ENCODE measurements at regions not wholly inside any gene's neighbourhood (a gene's known extent, or its start where the extent isn't known, plus 50 kb on each side); places are given as distances from the start of the nearest gene placed in this dataset.

GRCh38 chr11:129728581-129728980, 87.1 kb upstream of the TMEM45B start:
- H3K4me2 ChIP-seq (ENCODE audit: low read length), result no peak overlapping the region
- no peak overlapping the region for H3K4me3 ChIP-seq (ENCODE audit: low read length)
- H3K79me2 ChIP-seq (replicated peaks; ENCODE audit: insufficient read depth, low read length), result no peaks in the 10 kb centered on the region
- H3K9ac ChIP-seq (ENCODE audit: low read length), result no peak overlapping the region
- no peaks in the 10 kb centered on the region for H3K9me3 ChIP-seq (ENCODE audit: low read length)
- no peaks in the 10 kb centered on the region for H3K9me2 ChIP-seq (ENCODE audit: insufficient read depth, low read length)
- no peak overlapping the region for H2AFZ ChIP-seq (ENCODE audit: low read depth, low read length)
- no peaks in the 10 kb centered on the region for H4K20me1 ChIP-seq (ENCODE audit: insufficient read depth)
- no peaks in the 10 kb centered on the region for H3K27me3 ChIP-seq (ENCODE audit: insufficient read depth, low read depth, low read length)
- H3K36me3 ChIP-seq (ENCODE audit: insufficient read depth, low read length), result no peaks in the 10 kb centered on the region
- H3K27ac ChIP-seq (ENCODE audit: low read length), result no peak overlapping the region
- no peak for TF ChIP-seq EP300 (conservative IDR thresholded peaks at IDR 0.05; ENCODE audit: poor library complexity, severe bottlenecking)
- TF ChIP-seq TAF1 (IDR thresholded peaks at IDR 0.05; ENCODE audit: low read depth), result no peak
- no peak for TF ChIP-seq POLR2AphosphoS5 (IDR thresholded peaks at IDR 0.05)
- no peak for TF ChIP-seq SMC3 (conservative IDR thresholded peaks at IDR 0.05; ENCODE audit: poor library complexity)
- TF ChIP-seq MXI1 (conservative IDR thresholded peaks at IDR 0.05; ENCODE audit: poor library complexity, severe bottlenecking), result no peak
- no peak for TF ChIP-seq EZH2 (IDR thresholded peaks at IDR 0.05; ENCODE audit: borderline replicate concordance, insufficient read depth, low read length, poor library complexity, severe bottlenecking)
- no peak for TF ChIP-seq CTCF (IDR thresholded peaks at IDR 0.05; ENCODE audit: poor library complexity, severe bottlenecking)
- TF ChIP-seq REST (IDR thresholded peaks at IDR 0.05; ENCODE audit: borderline replicate concordance), result no peak
- no peak for TF ChIP-seq RAD21 (conservative IDR thresholded peaks at IDR 0.05)
- H3F3A ChIP-seq (ENCODE audit: insufficient read depth, low read length, poor library complexity, severe bottlenecking), result no peaks in the 10 kb centered on the region

GRCh38 chr11:129729216-129729615, 86.4 kb upstream of the TMEM45B start:
- Histone ChIP-seq H3K9ac (ENCODE audit: low read length) (no peak overlapping the region), H3K4me3 (ENCODE audit: low read length) (no peak overlapping the region), H3K9me2 (ENCODE audit: insufficient read depth, low read length) (no peaks in the 10 kb centered on the region), H3K79me2 (replicated peaks; ENCODE audit: insufficient read depth, low read length) (no peaks in the 10 kb centered on the region), H3K27me3 (ENCODE audit: insufficient read depth, low read depth, low read length) (no peaks in the 10 kb centered on the region), H4K20me1 (ENCODE audit: insufficient read depth) (no peaks in the 10 kb centered on the region), H3F3A (ENCODE audit: insufficient read depth, low read length, poor library complexity, severe bottlenecking) (no peaks in the 10 kb centered on the region), H3K27ac (ENCODE audit: low read length) (no peak overlapping the region), H2AFZ (ENCODE audit: low read depth, low read length) (no peak overlapping the region), H3K36me3 (ENCODE audit: insufficient read depth, low read length) (no peaks in the 10 kb centered on the region), H3K4me2 (ENCODE audit: low read length) (no peak overlapping the region), H3K9me3 (ENCODE audit: low read length) (no peaks in the 10 kb centered on the region)
- TF ChIP-seq SMC3 (conservative IDR thresholded peaks at IDR 0.05; ENCODE audit: poor library complexity) (no peak), TAF1 (IDR thresholded peaks at IDR 0.05; ENCODE audit: low read depth) (no peak), EZH2 (IDR thresholded peaks at IDR 0.05; ENCODE audit: borderline replicate concordance, insufficient read depth, low read length, poor library complexity, severe bottlenecking) (no peak), REST (IDR thresholded peaks at IDR 0.05; ENCODE audit: borderline replicate concordance) (no peak), RAD21 (conservative IDR thresholded peaks at IDR 0.05) (no peak), POLR2AphosphoS5 (IDR thresholded peaks at IDR 0.05) (no peak), EP300 (conservative IDR thresholded peaks at IDR 0.05; ENCODE audit: poor library complexity, severe bottlenecking) (no peak), CTCF (IDR thresholded peaks at IDR 0.05; ENCODE audit: poor library complexity, severe bottlenecking) (no peak), MXI1 (conservative IDR thresholded peaks at IDR 0.05; ENCODE audit: poor library complexity, severe bottlenecking) (no peak)
